Liver (tissue), 8 donors: ENCODE measurements at regions not wholly inside any gene's neighbourhood (a gene's known extent, or its start where the extent isn't known, plus 50 kb on each side); places are given as distances from the start of the nearest gene placed in this dataset.

Experiments used
- DNase-seq: peaks from one replicate; pipeline ENCODE4 v3.0.0-alpha.2; 2017; ENCODE audit warnings: low spot score
- H3K27ac ChIP-seq, 2 donors: one replicate each; pipeline ENCODE4 v1.7.0; 2013; ENCODE audit warnings: inconsistent platforms in 2 of 2, low read length in 2 of 2, control low read depth in 1 of 2, low read depth in 1 of 2, mild to moderate bottlenecking in 1 of 2
- H3K27me3 ChIP-seq, 4 donors: one replicate each; pipeline versions ENCODE4 v1.6.1 to v1.7.0; 2013; ENCODE audit warnings: low read length in 3 of 4, inconsistent platforms in 1 of 4, mild to moderate bottlenecking in 1 of 4, moderate library complexity in 1 of 4; ENCODE audit not compliant: control insufficient read depth in 4 of 4, insufficient read depth in 4 of 4
- H3K36me3 ChIP-seq, 4 donors: one replicate each; pipeline versions ENCODE4 v1.6.1 to v1.7.0; 2013; ENCODE audit warnings: low read length in 3 of 4, mild to moderate bottlenecking in 3 of 4, low read depth in 1 of 4, moderate library complexity in 1 of 4; ENCODE audit not compliant: control insufficient read depth in 4 of 4, insufficient read depth in 3 of 4
- H3K4me1 ChIP-seq, 4 donors: one replicate each; pipeline versions ENCODE4 v1.6.1 to v1.7.0; 2013; ENCODE audit warnings: low read length in 3 of 4, mild to moderate bottlenecking in 3 of 4, moderate library complexity in 1 of 4; ENCODE audit not compliant: control insufficient read depth in 4 of 4, insufficient read depth in 4 of 4
- H3K4me3 ChIP-seq, 3 donors: one replicate each; pipeline versions ENCODE4 v1.6.1 to v1.7.0; 2013; ENCODE audit warnings: low read length in 3 of 3, control low read depth in 1 of 3, low read depth in 1 of 3, mild to moderate bottlenecking in 1 of 3
- H3K9ac ChIP-seq, 2 donors: one replicate each; pipeline ENCODE4 v1.7.0; 2013; ENCODE audit warnings: low read length in 2 of 2, mild to moderate bottlenecking in 2 of 2, moderate library complexity in 2 of 2, control low read depth in 1 of 2, low read depth in 1 of 2
- H3K9me3 ChIP-seq, 4 donors: one replicate each; pipeline versions ENCODE4 v1.6.1 to v1.7.0; 2013; ENCODE audit warnings: low read length in 3 of 4; ENCODE audit not compliant: control insufficient read depth in 4 of 4
- ATF3 ChIP-seq: IDR thresholded peaks from 2 replicates; pipeline ENCODE4 v1.6.1; 2016; ENCODE audit warnings: antibody characterized with exemption
- CTCF ChIP-seq: fragments of 150-350 bp; IDR thresholded peaks from 2 replicates; pipeline ENCODE4 v1.5.1; 2017; ENCODE audit warnings: improper control_type of control experiment, low read depth, low read length; ENCODE audit not compliant: missing input control
- EGR1 ChIP-seq, 2 donors: IDR thresholded peaks; 2 replicates each; pipeline ENCODE4 v1.6.1; 2016 to 2018; ENCODE audit warnings: antibody characterized with exemption in 2 of 2, low read depth in 2 of 2
- FOXA1 ChIP-seq: IDR thresholded peaks from 2 replicates; pipeline ENCODE4 v1.6.1; 2016; ENCODE audit warnings: antibody characterized with exemption
- FOXA2 ChIP-seq: IDR thresholded peaks from 2 replicates; pipeline ENCODE4 v1.6.1; 2016; ENCODE audit warnings: antibody characterized with exemption
- GABPA ChIP-seq, 2 donors: IDR thresholded peaks in 1 of 2; conservative IDR thresholded peaks in 1 of 2; 2 replicates each; pipeline ENCODE4 v1.6.1; 2016; ENCODE audit warnings: antibody characterized with exemption in 2 of 2, mild to moderate bottlenecking in 1 of 2, moderate library complexity in 1 of 2
- HNF4A ChIP-seq, 2 donors: conservative IDR thresholded peaks; 2 replicates each; pipeline ENCODE4 v1.6.1; 2016; ENCODE audit warnings: antibody characterized with exemption in 2 of 2, mild to moderate bottlenecking in 2 of 2
- HNF4G ChIP-seq: IDR thresholded peaks from 2 replicates; pipeline ENCODE4 v1.6.1; 2016; ENCODE audit warnings: antibody characterized with exemption
- JUND ChIP-seq, 2 donors: IDR thresholded peaks; 2 replicates each; pipeline ENCODE4 v1.6.1; 2016; ENCODE audit warnings: antibody characterized with exemption in 2 of 2
- NR2F2 ChIP-seq: IDR thresholded peaks from 2 replicates; pipeline ENCODE4 v1.6.1; 2016; ENCODE audit warnings: antibody characterized with exemption
- RAD21 ChIP-seq, 2 donors: IDR thresholded peaks; 2 replicates each; pipeline ENCODE4 v1.6.1; 2016; ENCODE audit warnings: antibody characterized with exemption in 2 of 2, mild to moderate bottlenecking in 2 of 2
- REST ChIP-seq: IDR thresholded peaks from 2 replicates; pipeline ENCODE4 v1.6.1; 2016; ENCODE audit warnings: antibody characterized with exemption, mild to moderate bottlenecking
- RXRA ChIP-seq, 2 donors: IDR thresholded peaks; 2 replicates each; pipeline ENCODE4 v1.6.1; 2017 to 2018; ENCODE audit warnings: antibody characterized with exemption in 2 of 2, mild to moderate bottlenecking in 1 of 2
- SP1 ChIP-seq: IDR thresholded peaks from 2 replicates; pipeline ENCODE4 v1.6.1; 2018; ENCODE audit warnings: antibody characterized with exemption, mild to moderate bottlenecking
- TAF1 ChIP-seq: conservative IDR thresholded peaks from 2 replicates; pipeline ENCODE4 v1.6.1; 2016; ENCODE audit warnings: antibody characterized with exemption, mild to moderate bottlenecking
- YY1 ChIP-seq: IDR thresholded peaks from 2 replicates; pipeline ENCODE4 v1.6.1; 2016; ENCODE audit warnings: antibody characterized with exemption, mild to moderate bottlenecking
- ZBTB33 ChIP-seq: IDR thresholded peaks from 2 replicates; pipeline ENCODE4 v1.6.1; 2016; ENCODE audit warnings: antibody characterized with exemption
- WGBS: extraction: QIAGEN DNeasy Blood & Tissue Kit; methylation state at CpG from one replicate; pipeline ENCODE4 v1.1.7; 2013; 5-methylcytosine and 5-hydroxymethylcytosine counted together
- TF ChIP-seq, protein P1 (sequence below): IDR thresholded peaks from 2 replicates; pipeline ENCODE4 v1.6.1; 2016; ENCODE audit warnings: antibody characterized with exemption
- donor health status: healthy.
- donor health status: healthy.
- donor health status: healthy.
- donor health status: healthy.
- donor health status: healthy.

- no peak for DNase-seq
- Histone ChIP-seq H3K4me1 (no peaks in the 10 kb centered on the region), H3K36me3 (no peaks in the 10 kb centered on the region), H3K9me3 (no peaks in the 10 kb centered on the region), H3K27ac (no peak overlapping the region), H3K27me3 (no peaks in the 10 kb centered on the region), H3K4me3 (no peak overlapping the region), H3K9ac (no peak overlapping the region)
- no peak for TF ChIP-seq JUND (IDR thresholded peaks at IDR 0.05)
- TF ChIP-seq REST: no peak
- TF ChIP-seq CTCF: no peak
- WGBS: 74% methylated on average over 2 of the region's 2 CpGs
These were observed 435.4 kb downstream of the MTRR start for GRCh38 chr5:8304341-8304740.

DNA sequence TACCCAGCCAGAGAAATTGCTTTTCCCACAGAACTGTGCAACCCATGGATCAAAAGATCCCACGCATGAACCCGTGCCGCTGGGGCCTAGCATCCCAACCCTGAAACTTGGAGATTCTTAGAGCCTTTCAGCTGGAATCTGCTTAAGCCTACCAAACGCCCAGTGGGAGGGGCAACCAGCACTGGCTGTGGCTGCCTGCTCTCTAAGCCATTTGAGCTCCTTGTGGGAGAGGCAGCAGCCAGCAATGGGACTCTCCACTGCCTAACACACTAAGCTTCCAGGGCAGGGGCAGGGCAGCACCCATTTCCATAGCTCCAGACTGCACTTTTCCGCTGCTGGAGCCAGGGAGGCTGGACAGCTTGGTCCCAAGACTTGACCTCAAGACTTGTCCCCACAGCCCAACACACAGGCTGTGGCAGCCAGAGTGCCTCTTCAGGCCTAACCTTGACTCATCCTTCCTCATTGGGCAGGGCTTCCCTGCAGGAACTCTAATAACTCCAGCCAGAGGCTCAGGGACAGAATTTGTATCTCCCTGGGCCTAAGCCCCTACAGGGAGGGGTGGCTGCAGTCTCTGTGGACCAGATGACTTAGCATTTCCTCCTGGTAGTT lies 437.4 kb downstream of the MTRR start:
- Histone ChIP-seq H3K4me1 (no peaks in the 10 kb centered on the region), H3K9me3 (no peaks in the 10 kb centered on the region), H3K36me3 (no peaks in the 10 kb centered on the region), H3K4me3 (no peak overlapping the region), H3K27ac (no peak overlapping the region), H3K9ac (no peak overlapping the region), H3K27me3 (no peaks in the 10 kb centered on the region)
- DNase-seq: no peak
- TF ChIP-seq YY1: no peak
- no peak for TF ChIP-seq HNF4G
- no peak for TF ChIP-seq TAF1
- TF ChIP-seq RXRA (IDR thresholded peaks at IDR 0.05): no peak
- TF ChIP-seq FOXA2: no peak
- TF ChIP-seq JUND (IDR thresholded peaks at IDR 0.05): no peak
- TF ChIP-seq ATF3: no peak
- no peak for TF ChIP-seq RAD21 (IDR thresholded peaks at IDR 0.05)
- no peak for TF ChIP-seq REST
- TF ChIP-seq CTCF: no peak
- no peak for TF ChIP-seq NR2F2
- no peak for TF ChIP-seq GABPA (IDR thresholded peaks at IDR 0.05 in 1 of 2, conservative IDR thresholded peaks at IDR 0.05 in 1 of 2)
- TF ChIP-seq HNF4A (conservative IDR thresholded peaks at IDR 0.05): no peak
- TF ChIP-seq, protein P1, sequence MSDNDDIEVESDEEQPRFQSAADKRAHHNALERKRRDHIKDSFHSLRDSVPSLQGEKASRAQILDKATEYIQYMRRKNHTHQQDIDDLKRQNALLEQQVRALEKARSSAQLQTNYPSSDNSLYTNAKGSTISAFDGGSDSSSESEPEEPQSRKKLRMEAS: no peak
- TF ChIP-seq FOXA1: no peak
- TF ChIP-seq SP1: no peak
- no peak for TF ChIP-seq ZBTB33
- no peak for TF ChIP-seq EGR1 (IDR thresholded peaks at IDR 0.05; ENCODE audit: low read depth in 2 of 2)
- 76% methylated on average over 5 of the region's 5 CpGs for WGBS
